Natural killer cell (primary cell): ENCODE measurements at regions not wholly inside any gene's neighbourhood (a gene's known extent, or its start where the extent isn't known, plus 50 kb on each side); places are given as distances from the start of the nearest gene placed in this dataset.

Experiments used
- ATAC-seq, 3 donors: fragments of 150-1000 bp in 2 of 3; fragments of 200-7000 bp in 1 of 3; cut with Tn5 transposase; 1 replicate in 1 of 3; 2 replicates in 2 of 3; pipeline ENCODE4 v1.10.0; 2021; ENCODE audit warnings: mild to moderate bottlenecking in 2 of 3, moderate library complexity in 2 of 3
- DNase-seq, 2 donors: peaks; one replicate each; pipeline versions ENCODE4 v3.0.0 to v3.0.0-alpha.2; 2013 to 2021; ENCODE audit warnings: mixed read lengths in 1 of 2
- H3K27ac ChIP-seq: one replicate; pipeline ENCODE4 v1.5.1; 2013; ENCODE audit warnings: mild to moderate bottlenecking, low read length
- H3K27me3 ChIP-seq: one replicate; pipeline ENCODE4 v1.6.1; 2013; ENCODE audit warnings: low read length; ENCODE audit not compliant: control insufficient read depth, insufficient read depth
- H3K36me3 ChIP-seq: one replicate; pipeline ENCODE4 v1.6.1; 2013; ENCODE audit warnings: low read length; ENCODE audit not compliant: control insufficient read depth, insufficient read depth
- H3K4me1 ChIP-seq: one replicate; pipeline ENCODE4 v1.6.1; 2013; ENCODE audit warnings: low read length; ENCODE audit not compliant: control insufficient read depth, insufficient read depth
- H3K4me3 ChIP-seq: one replicate; pipeline ENCODE4 v1.5.1; 2013; ENCODE audit warnings: low read length
- H3K9me3 ChIP-seq: one replicate; pipeline ENCODE4 v1.6.1; 2013; ENCODE audit warnings: low read length; ENCODE audit not compliant: control insufficient read depth, insufficient read depth
- H3K27ac Mint-ChIP-seq, 2 donors: one replicate each; pipeline ENCODE4 v1.8.0; 2022; ENCODE audit warnings: mild to moderate bottlenecking in 2 of 2, mixed read lengths in 2 of 2, moderate library complexity in 1 of 2
- H3K27me3 Mint-ChIP-seq, 2 donors: one replicate each; pipeline ENCODE4 v1.8.0; 2022; ENCODE audit warnings: low read depth in 2 of 2, mixed read lengths in 2 of 2
- H3K36me3 Mint-ChIP-seq: one replicate; pipeline ENCODE4 v1.8.0; 2022; ENCODE audit warnings: mixed read lengths
- H3K4me1 Mint-ChIP-seq, 2 donors: one replicate each; pipeline ENCODE4 v1.8.0; 2022; ENCODE audit warnings: mixed read lengths in 2 of 2
- H3K4me3 Mint-ChIP-seq: one replicate; pipeline ENCODE4 v1.8.0; 2022; ENCODE audit warnings: mild to moderate bottlenecking, moderate library complexity, mixed read lengths
- H3K9me3 Mint-ChIP-seq, 2 donors: one replicate each; pipeline ENCODE4 v1.8.0; 2022; ENCODE audit warnings: mixed read lengths in 2 of 2
- WGBS: methylation state at CpG from one replicate; pipeline ENCODE4 v1.1.7; 2013; ENCODE audit warnings: missing lambda C conversion rate; ENCODE audit not compliant: insufficient coverage; 5-methylcytosine and 5-hydroxymethylcytosine counted together
- intact Hi-C: fragments of 100-400 bp; cut with micrococcal nuclease; formaldehyde crosslinking; loops from one replicate; pipeline ENCODE4 v1.14.2; 2022
- TF ChIP-seq, protein P1 (sequence below): fragments of 200-600 bp; IDR thresholded peaks from one replicate; pipeline ENCODE4 v1.8.0; 2022; ENCODE audit warnings: antibody characterized with exemption

DNA sequence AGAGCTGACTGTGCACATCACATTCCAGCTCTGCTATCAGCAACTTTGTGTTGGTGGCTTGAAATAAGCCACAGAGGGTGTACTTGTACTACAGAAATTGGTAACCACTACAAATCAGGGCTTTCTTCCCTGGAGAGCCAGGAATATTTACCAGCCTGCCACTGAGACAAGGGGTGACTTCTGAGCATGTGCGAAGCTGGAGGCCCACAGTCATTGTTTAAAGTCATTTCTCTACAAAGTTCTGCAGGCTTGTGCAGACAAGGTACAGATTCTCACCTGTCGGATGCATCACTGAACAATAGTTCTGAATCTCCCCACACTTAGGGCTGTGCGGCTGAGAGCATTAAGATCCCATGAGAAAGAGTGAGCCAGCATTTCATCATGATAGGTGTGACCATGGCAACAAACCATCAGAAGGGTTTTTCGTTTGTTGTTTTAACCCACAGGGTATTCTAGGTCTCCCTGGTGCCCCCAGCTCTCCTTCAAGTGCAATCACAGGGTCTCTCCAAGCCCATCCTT lies 292.8 kb downstream of the CDC5L start:
- WGBS, result 85% methylated on average over 4 of the region's 4 CpGs
- Mint-ChIP-seq H3K4me1 (no peaks in the 10 kb centered on the region), H3K27me3 (peaks cover 7 to 13% of the 10 kb centered on the region in 2 donors), H3K4me3 (no peak overlapping the region), H3K36me3 (no peaks in the 10 kb centered on the region), H3K9me3 (no peaks in the 10 kb centered on the region), H3K27ac (no peak overlapping the region)
- TF ChIP-seq, protein P1, sequence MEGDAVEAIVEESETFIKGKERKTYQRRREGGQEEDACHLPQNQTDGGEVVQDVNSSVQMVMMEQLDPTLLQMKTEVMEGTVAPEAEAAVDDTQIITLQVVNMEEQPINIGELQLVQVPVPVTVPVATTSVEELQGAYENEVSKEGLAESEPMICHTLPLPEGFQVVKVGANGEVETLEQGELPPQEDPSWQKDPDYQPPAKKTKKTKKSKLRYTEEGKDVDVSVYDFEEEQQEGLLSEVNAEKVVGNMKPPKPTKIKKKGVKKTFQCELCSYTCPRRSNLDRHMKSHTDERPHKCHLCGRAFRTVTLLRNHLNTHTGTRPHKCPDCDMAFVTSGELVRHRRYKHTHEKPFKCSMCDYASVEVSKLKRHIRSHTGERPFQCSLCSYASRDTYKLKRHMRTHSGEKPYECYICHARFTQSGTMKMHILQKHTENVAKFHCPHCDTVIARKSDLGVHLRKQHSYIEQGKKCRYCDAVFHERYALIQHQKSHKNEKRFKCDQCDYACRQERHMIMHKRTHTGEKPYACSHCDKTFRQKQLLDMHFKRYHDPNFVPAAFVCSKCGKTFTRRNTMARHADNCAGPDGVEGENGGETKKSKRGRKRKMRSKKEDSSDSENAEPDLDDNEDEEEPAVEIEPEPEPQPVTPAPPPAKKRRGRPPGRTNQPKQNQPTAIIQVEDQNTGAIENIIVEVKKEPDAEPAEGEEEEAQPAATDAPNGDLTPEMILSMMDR, result no peak
- no peak overlapping the region for H3K27ac ChIP-seq
- intact Hi-C loops, result no loop called here
- no peak overlapping the region for H3K4me3 ChIP-seq
- no peaks in the 10 kb centered on the region for H3K4me1 ChIP-seq
- no peak for ATAC-seq
- DNase-seq, result no peak
- no peaks in the 10 kb centered on the region for H3K9me3 ChIP-seq
- H3K36me3 ChIP-seq, result no peaks in the 10 kb centered on the region
- H3K27me3 ChIP-seq, result no peaks in the 10 kb centered on the region

DNA sequence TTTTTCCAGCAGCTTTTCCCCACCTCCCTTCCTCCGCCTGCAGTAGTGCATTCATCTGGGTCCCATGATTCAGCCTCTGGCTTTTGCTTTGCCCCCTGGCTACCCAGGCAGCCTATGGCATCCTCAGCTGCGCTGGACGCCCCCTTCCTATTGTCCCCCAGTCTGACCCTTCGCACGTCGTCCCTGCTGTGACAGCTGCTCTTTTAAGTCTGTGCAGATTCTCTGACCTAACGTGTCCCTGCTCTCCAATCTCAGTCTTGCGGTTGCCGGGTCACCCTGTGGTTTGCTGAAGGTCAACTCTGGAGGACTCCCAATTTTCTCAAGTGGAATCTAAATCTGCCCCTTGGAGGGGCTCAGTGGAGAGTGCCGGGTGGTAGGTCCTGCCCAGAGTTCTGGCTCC lies 294.3 kb downstream of the CDC5L start:
- intact Hi-C loops, result no loop called here
- H3K4me1 ChIP-seq, result no peaks in the 10 kb centered on the region
- no peaks in the 10 kb centered on the region for H3K36me3 Mint-ChIP-seq
- H3K9me3 ChIP-seq, result no peaks in the 10 kb centered on the region
- H3K27me3 Mint-ChIP-seq, result peaks cover 7 to 11% of the 10 kb centered on the region in 2 donors
- H3K4me3 ChIP-seq, result no peak overlapping the region
- ATAC-seq (no peak), DNase-seq (no peak)
- no peaks in the 10 kb centered on the region for H3K27me3 ChIP-seq
- no peak overlapping the region for H3K27ac Mint-ChIP-seq
- no peaks in the 10 kb centered on the region for H3K4me1 Mint-ChIP-seq
- no peaks in the 10 kb centered on the region for H3K36me3 ChIP-seq
- 82% methylated on average over 10 of the region's 10 CpGs for WGBS
- TF ChIP-seq, protein P1, result no peak
- H3K9me3 Mint-ChIP-seq, result no peaks in the 10 kb centered on the region
- H3K27ac ChIP-seq, result no peak overlapping the region
- H3K4me3 Mint-ChIP-seq, result no peak overlapping the region

DNA sequence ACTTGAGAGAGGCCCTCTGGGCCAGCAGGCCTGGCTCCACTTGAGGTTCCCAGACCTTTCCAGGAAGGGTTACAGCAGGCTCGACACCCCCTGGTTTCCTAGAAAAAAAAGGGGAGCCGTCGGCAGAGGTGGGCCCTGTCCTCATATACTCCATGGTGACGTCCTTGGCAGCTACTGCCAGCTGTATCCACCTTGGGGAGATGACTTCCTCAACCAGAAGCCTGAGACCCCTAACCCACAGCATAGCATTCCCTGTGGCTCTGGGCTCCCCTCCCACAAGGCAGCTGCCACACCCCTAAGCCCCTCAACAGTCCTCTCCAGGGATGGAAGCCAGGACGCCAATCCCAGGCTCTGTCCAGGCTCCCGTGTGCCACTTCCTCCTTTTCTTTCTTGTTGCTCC lies 294.8 kb downstream of the CDC5L start:
- Histone ChIP-seq H3K4me1 (no peaks in the 10 kb centered on the region), H3K4me3 (no peak overlapping the region), H3K36me3 (no peaks in the 10 kb centered on the region), H3K27me3 (no peaks in the 10 kb centered on the region), H3K9me3 (no peaks in the 10 kb centered on the region), H3K27ac (no peak overlapping the region)
- ATAC-seq (no peak), DNase-seq (no peak)
- H3K4me3 Mint-ChIP-seq, result no peak overlapping the region
- TF ChIP-seq, protein P1, result no peak
- H3K4me1 Mint-ChIP-seq, result no peaks in the 10 kb centered on the region
- intact Hi-C loops, result no loop called here
- H3K27ac Mint-ChIP-seq, result no peak overlapping the region
- H3K36me3 Mint-ChIP-seq, result no peaks in the 10 kb centered on the region
- H3K9me3 Mint-ChIP-seq, result no peaks in the 10 kb centered on the region
- H3K27me3 Mint-ChIP-seq, result peaks cover 7 to 11% of the 10 kb centered on the region in 2 donors
- 86% methylated on average over 6 of the region's 6 CpGs for WGBS
